ENCODE measurements at regions not wholly inside any gene's neighbourhood (a gene's known extent, or its start where the extent isn't known, plus 50 kb on each side); places are given as distances from the start of the nearest gene placed in this dataset.

GRCh38 chr17:79382313-79382712 lies 228.5 kb downstream of the RBFOX3 start:
- TF ChIP-seq, protein P1, sequence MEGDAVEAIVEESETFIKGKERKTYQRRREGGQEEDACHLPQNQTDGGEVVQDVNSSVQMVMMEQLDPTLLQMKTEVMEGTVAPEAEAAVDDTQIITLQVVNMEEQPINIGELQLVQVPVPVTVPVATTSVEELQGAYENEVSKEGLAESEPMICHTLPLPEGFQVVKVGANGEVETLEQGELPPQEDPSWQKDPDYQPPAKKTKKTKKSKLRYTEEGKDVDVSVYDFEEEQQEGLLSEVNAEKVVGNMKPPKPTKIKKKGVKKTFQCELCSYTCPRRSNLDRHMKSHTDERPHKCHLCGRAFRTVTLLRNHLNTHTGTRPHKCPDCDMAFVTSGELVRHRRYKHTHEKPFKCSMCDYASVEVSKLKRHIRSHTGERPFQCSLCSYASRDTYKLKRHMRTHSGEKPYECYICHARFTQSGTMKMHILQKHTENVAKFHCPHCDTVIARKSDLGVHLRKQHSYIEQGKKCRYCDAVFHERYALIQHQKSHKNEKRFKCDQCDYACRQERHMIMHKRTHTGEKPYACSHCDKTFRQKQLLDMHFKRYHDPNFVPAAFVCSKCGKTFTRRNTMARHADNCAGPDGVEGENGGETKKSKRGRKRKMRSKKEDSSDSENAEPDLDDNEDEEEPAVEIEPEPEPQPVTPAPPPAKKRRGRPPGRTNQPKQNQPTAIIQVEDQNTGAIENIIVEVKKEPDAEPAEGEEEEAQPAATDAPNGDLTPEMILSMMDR (IDR thresholded peaks at IDR 0.05): no peak
- TF ChIP-seq POLR2A (IDR thresholded peaks at IDR 0.05): no peak
